ENCODE measurements at regions not wholly inside any gene's neighbourhood (a gene's known extent, or its start where the extent isn't known, plus 50 kb on each side); places are given as distances from the start of the nearest gene placed in this dataset.

GRCh38 chr4:18524667-18525066, 503.1 kb upstream of the LCORL start:
- no peak overlapping the region for H3K4me3 ChIP-seq (ENCODE audit: low read length)
- no peak for TF ChIP-seq CTCF (conservative IDR thresholded peaks at IDR 0.05; ENCODE audit: low read length)
- DNase-seq (ENCODE audit: low read depth): no peak

GRCh38 chr4:18518098-18518497, 496.5 kb upstream of the LCORL start:
- no peak for DNase-seq (ENCODE audit: low read depth)
- TF ChIP-seq CTCF (conservative IDR thresholded peaks at IDR 0.05; ENCODE audit: low read length): no peak
- no peak overlapping the region for H3K4me3 ChIP-seq (ENCODE audit: low read length)

- no peak overlapping the region for H3K4me3 ChIP-seq (ENCODE audit: low read length)
- no peak for TF ChIP-seq CTCF (conservative IDR thresholded peaks at IDR 0.05; ENCODE audit: low read length)
- DNase-seq (ENCODE audit: low read depth): no peak
These were observed 492.3 kb upstream of the LCORL start for GRCh38 chr4:18513861-18514260.

GRCh38 chr4:18512718-18513117, 491.2 kb upstream of the LCORL start:
- H3K4me3 ChIP-seq (ENCODE audit: low read length): no peak overlapping the region

GRCh38 chr4:18511727-18512126, 490.2 kb upstream of the LCORL start:
- no peak for TF ChIP-seq CTCF (conservative IDR thresholded peaks at IDR 0.05; ENCODE audit: low read length)
- no peak overlapping the region for H3K4me3 ChIP-seq (ENCODE audit: low read length)
- DNase-seq (ENCODE audit: low read depth): no peak

More at GRCh38 chr4:18512718-18513117, 491.2 kb upstream of the LCORL start:
- DNase-seq (ENCODE audit: low read depth): no peak
- TF ChIP-seq CTCF (conservative IDR thresholded peaks at IDR 0.05; ENCODE audit: low read length): no peak

- H3K4me3 ChIP-seq (ENCODE audit: low read length): no peak overlapping the region
- TF ChIP-seq CTCF (conservative IDR thresholded peaks at IDR 0.05; ENCODE audit: low read length): no peak
- no peak for DNase-seq (ENCODE audit: low read depth)
These were observed 487.2 kb upstream of the LCORL start for GRCh38 chr4:18508786-18509185.

GRCh38 chr4:18480928-18481327, 459.4 kb upstream of the LCORL start:
- no peak for DNase-seq (ENCODE audit: low read depth)
- TF ChIP-seq CTCF (conservative IDR thresholded peaks at IDR 0.05; ENCODE audit: low read length): no peak

More at GRCh38 chr4:18480928-18481327, 459.4 kb upstream of the LCORL start:
- no peak overlapping the region for H3K4me3 ChIP-seq (ENCODE audit: low read length)
